ENCODE measurements at regions not wholly inside any gene's neighbourhood (a gene's known extent, or its start where the extent isn't known, plus 50 kb on each side); places are given as distances from the start of the nearest gene placed in this dataset.

- DNase-seq (ENCODE audit: low read depth, low spot score), result no peak
These were observed 104.8 kb downstream of the SEC61B start for GRCh38 chr9:99326917-99327189.

- no peak for DNase-seq (ENCODE audit: low read depth, low spot score)
These were observed 105.6 kb downstream of the SEC61B start for GRCh38 chr9:99327667-99328066.

GRCh38 chr9:99335280-99335679 is 113.2 kb downstream of the SEC61B start:
- DNase-seq (ENCODE audit: low read depth, low spot score), result no peak

- DNase-seq (ENCODE audit: low read depth, low spot score), result no peak
These were observed 113.9 kb downstream of the SEC61B start for GRCh38 chr9:99336005-99336404.

DNA sequence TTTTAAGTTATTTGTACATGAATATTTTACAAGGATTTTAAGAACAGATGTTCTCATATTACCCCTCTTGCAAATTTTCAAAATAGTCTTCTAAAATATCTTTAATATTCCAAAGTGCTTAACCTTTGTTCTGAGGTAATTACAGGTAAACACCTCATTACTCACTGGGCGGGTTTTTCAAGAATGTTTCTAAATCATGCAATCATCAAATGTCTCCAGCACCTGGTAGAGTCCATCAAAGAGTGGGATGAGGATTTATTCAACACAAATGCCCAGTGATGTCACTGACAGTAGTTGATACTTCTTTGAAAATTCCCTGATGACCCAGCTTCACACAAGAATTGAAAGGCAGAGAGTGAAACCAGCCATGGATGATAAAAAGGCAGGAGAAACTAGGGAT is 114.4 kb downstream of the SEC61B start:
- no peak for DNase-seq (ENCODE audit: low read depth, low spot score)

GRCh38 chr9:99340281-99340680 is 118.2 kb downstream of the SEC61B start:
- no peak for DNase-seq (ENCODE audit: low read depth, low spot score)

DNA sequence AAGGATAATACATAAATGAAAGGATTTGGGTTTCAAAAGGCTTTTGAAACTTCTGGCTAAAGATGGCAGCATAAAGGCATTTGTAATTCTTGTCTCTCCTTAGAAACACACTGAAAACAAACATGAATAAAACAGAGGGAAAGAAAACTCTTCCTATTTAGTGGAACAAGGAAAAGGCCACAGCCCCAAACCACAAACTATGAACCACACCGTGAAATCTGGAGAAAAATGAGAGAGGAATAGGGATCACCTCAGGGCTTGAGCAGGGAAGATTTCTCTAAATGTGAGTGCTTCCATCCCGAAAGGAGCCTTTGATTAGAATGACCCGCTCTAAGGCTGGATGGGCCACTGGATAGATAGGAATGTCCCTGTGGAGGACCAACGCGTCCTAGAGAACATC is 119.6 kb downstream of the SEC61B start:
- no peak for DNase-seq (ENCODE audit: low read depth, low spot score)

- no peak for DNase-seq (ENCODE audit: low read depth, low spot score)
These were observed 123.4 kb downstream of the SEC61B start for GRCh38 chr9:99345451-99345850.

- DNase-seq (ENCODE audit: low read depth, low spot score), result no peak
These were observed 123.9 kb downstream of the SEC61B start for GRCh38 chr9:99345942-99346341.

DNA sequence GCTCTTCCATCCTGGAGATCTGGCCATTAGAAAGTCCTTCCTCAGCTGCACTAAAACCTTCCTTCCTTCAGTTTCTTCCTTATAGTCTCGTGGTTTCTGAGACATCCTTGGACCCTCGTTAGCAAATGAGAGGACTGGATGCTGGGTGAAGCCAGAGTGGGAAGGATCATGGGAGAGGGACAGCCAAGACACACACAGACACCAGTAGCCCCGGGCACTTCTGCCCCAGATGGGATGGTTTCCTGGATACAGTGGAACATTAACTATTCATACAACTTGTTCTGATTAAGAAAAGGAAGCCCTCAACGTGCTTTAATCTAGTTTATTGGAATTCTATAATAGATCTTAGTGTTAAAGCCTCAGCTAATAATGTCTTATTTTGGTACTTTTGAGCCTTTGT is 125.5 kb downstream of the SEC61B start:
- no peak for DNase-seq (ENCODE audit: low read depth, low spot score)

GRCh38 chr9:99348289-99348688 is 126.2 kb downstream of the SEC61B start:
- no peak for DNase-seq (ENCODE audit: low read depth, low spot score)

DNA sequence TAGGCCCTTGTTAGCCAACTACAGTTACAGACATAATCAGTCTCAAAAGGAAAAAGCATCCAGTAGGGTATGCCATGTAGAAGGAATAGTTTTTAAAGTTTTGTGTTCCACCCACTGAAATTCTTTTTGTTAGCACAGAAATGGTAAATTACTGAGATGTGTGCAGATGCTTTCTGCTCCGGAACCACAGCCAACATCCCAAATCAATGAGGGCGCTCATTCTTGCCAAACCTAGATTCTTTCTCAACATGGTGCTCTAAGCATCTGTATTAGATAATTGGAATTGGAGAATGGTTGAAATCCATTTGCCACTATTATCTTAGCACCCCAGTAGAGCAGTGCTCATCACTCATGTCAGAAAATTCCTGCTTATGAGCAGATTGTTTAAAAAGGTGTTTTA is 127.8 kb downstream of the SEC61B start:
- DNase-seq (ENCODE audit: low read depth, low spot score), result no peak

DNA sequence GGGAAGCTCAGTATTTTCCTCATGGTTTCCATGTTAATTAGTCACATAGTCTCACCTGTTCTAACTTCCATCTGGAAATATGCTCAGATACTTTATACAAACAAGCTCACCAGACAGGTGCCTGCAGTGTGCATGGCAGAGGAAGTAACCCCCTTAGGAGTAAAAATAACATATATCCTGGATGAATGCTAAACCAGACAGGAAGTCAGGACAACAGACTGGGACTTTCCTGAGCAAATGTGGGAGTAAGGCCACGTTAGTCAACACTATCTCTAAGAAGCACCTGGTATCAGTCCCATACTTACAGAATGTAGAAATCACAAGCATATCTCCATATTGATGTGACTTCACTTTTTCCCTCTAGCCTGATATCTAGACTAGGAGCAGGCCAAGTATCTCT is 128.4 kb downstream of the SEC61B start:
- no peak for DNase-seq (ENCODE audit: low read depth, low spot score)

GRCh38 chr9:99351647-99352046 is 129.6 kb downstream of the SEC61B start:
- DNase-seq (ENCODE audit: low read depth, low spot score), result no peak

GRCh38 chr9:99352826-99353225 is 130.7 kb downstream of the SEC61B start:
- DNase-seq (ENCODE audit: low read depth, low spot score), result no peak

- DNase-seq (ENCODE audit: low read depth, low spot score), result no peak
These were observed 131.3 kb downstream of the SEC61B start for GRCh38 chr9:99353408-99353807.

GRCh38 chr9:99354104-99354503 is 132.0 kb downstream of the SEC61B start:
- no peak for DNase-seq (ENCODE audit: low read depth, low spot score)

DNA sequence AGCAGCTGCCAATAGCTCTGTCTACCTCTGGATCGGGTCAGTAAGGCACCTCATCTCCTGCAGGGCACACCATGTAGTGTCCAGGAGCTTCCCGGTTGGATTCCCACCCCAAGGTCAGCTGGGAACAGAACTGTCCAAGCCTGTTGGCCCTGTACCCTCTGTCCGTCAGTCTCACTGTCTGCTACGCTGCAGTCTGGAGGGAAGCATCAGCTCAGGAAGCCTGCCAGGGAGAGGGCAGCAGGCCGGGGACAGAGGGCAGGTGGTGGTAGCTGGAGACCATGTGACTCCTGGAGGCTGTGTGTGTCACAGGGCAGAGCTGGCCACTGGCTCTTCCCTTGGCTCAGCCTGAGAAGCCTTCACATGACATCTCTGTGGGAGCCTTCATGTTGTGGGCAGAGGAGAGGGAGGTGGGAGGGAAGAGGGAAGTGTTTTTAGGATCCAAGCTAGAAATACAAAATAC is 134.5 kb downstream of the SEC61B start:
- no peak for DNase-seq (ENCODE audit: low read depth, low spot score)

DNA sequence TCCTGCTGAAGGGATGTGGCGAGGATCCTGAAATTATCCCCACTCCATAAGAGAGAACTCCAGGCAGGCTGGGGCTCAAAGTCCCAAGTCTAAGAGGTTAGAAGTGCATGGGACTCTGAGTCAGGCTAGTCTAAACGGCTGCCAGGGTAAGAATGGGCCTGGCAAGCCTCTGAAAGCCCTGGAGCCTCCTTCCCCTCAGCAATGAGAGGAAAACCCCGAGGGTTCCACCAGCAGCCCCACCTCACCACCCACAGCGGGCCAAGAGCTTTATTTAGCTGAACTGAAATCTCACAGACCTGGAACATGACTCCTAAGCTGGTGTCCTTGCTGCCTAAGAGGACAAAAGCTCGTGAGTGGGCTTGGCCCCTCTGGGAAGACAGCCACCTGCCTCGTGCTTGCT is 135.5 kb downstream of the SEC61B start:
- DNase-seq (ENCODE audit: low read depth, low spot score), result no peak

GRCh38 chr9:99358668-99359067 is 136.6 kb downstream of the SEC61B start:
- DNase-seq (ENCODE audit: low read depth, low spot score), result no peak

- DNase-seq (ENCODE audit: low read depth, low spot score), result no peak
These were observed 137.3 kb downstream of the SEC61B start for GRCh38 chr9:99359336-99359735.

DNA sequence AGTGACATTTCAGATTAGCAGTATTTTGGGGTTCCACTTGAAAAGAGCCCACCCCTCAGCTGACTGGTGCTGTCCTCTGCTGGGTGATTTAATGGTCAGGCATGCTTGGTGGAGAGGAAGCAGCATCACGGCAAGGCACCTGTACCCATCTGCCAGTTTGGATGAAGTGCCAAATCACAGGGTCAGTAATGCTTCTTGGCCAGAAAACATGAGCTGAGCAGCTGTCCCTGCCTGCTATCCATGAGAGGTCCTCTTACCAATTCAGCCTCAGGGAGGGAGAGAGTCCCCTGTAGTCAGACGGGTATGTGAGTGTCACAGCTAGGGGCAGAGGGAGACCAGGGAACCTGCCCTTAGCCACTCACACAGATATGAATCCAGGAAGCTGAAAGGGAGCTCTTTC is 137.9 kb downstream of the SEC61B start:
- no peak for DNase-seq (ENCODE audit: low read depth, low spot score)

DNA sequence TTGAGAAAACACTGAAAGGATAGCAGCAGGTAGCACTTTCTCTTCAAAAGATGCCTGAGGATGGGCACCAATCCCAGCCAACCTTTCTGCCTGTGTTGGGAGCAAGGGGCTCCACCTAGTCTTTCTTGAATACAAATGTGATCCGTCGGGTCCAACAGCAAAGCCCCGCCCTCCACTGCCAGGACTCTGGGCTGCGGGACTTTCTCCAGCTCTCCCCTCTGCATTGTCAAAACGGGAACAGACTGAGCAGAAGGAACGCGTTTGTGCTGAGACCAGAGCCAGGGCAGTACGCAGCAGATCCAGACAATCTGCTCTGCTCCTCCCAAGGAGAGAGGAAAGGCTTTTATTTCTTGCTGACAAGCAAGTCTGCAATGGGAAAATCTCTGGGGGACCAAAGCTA is 139.7 kb downstream of the SEC61B start:
- DNase-seq (ENCODE audit: low read depth, low spot score), result no peak

DNA sequence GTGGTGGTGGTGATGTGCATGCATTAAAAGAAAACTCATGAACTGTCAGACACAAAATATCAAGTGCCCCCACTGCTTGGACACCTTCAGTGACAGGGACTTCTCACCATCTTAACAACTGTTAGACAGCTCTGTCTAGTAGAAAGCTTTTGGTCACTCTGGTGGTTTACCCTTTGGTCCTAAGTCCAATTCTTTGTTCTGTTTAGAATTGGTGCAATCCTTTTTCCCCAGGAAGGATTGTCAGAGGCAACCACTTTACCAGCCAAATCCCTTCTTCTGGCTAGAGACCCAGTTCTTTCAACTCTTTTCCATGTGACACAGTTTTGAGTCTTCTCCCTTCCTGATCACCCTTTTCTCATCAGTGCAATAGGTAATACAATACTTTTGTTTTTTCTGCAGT is 140.2 kb downstream of the SEC61B start:
- DNase-seq (ENCODE audit: low read depth, low spot score), result no peak

DNA sequence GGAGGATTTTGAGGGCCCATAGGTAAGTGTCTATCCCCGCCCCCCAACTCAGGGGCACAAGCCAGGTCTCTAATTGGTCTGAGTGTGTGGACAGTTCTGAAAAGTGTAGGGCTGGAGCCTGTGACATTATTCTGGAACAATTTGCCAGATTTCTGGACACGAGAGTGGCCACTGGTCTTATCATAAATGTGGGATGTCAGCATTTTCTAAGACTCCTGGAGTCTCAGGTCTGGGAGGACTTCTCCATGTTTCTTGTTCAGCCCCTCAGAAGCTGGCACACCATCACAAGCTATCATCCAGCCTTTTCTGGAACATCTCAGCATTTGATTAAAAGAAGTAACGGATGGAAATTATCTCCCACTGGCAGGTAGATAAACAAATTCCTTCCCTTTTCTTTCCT is 141.4 kb downstream of the SEC61B start:
- no peak for DNase-seq (ENCODE audit: low read depth, low spot score)
